ENCODE measurements at regions not wholly inside any gene's neighbourhood (a gene's known extent, or its start where the extent isn't known, plus 50 kb on each side); places are given as distances from the start of the nearest gene placed in this dataset.

GRCh38 chr12:97299847-97300246 is 162.8 kb upstream of the RMST start:
- Histone ChIP-seq H3K27me3 (ENCODE audit: insufficient read depth, low read length) (no peaks in the 10 kb centered on the region), H3K4me1 (ENCODE audit: insufficient read depth, low read length, severe bottlenecking) (no peaks in the 10 kb centered on the region), H3K79me2 (ENCODE audit: insufficient read depth, low read length) (no peaks in the 10 kb centered on the region), H3K9ac (ENCODE audit: low read length) (no peak overlapping the region), H3K4me2 (ENCODE audit: low read length) (no peak overlapping the region), H3K27ac (ENCODE audit: low read depth, low read length, poor library complexity, severe bottlenecking) (no peak overlapping the region), H3K36me3 (ENCODE audit: insufficient read depth, low read length) (no peaks in the 10 kb centered on the region), H4K20me1 (ENCODE audit: insufficient read depth, low read length) (no peaks in the 10 kb centered on the region), H3K4me3 (ENCODE audit: low read depth, low read length, poor library complexity, severe bottlenecking) (no peak overlapping the region), H3F3A (ENCODE audit: insufficient read depth, low read length) (no peaks in the 10 kb centered on the region), H2AFZ (ENCODE audit: low read length) (no peak overlapping the region), H3K9me2 (ENCODE audit: low read depth, low read length) (no peaks in the 10 kb centered on the region), H3K9me3 (ENCODE audit: low read length) (no peaks in the 10 kb centered on the region)
- TF ChIP-seq EZH2 (IDR thresholded peaks at IDR 0.05; ENCODE audit: borderline replicate concordance, low read length) (no peak), CTCF (IDR thresholded peaks at IDR 0.05; ENCODE audit: low read length) (no peak)

- H3K4me3 ChIP-seq (ENCODE audit: low read depth, low read length, poor library complexity, severe bottlenecking) = no peak overlapping the region
- no peaks in the 10 kb centered on the region for H3K27me3 ChIP-seq (ENCODE audit: insufficient read depth, low read length)
- no peak overlapping the region for H3K4me2 ChIP-seq (ENCODE audit: low read length)
Measured at GRCh38 chr12:97300431-97300830, 162.2 kb upstream of the RMST start.

GRCh38 chr12:97300891-97301290 is 161.7 kb upstream of the RMST start:
- H3K4me2 ChIP-seq (ENCODE audit: low read length) = no peak overlapping the region
- no peak overlapping the region for H3K9ac ChIP-seq (ENCODE audit: low read length)
- no peaks in the 10 kb centered on the region for H3K9me2 ChIP-seq (ENCODE audit: low read depth, low read length)
- H3K27ac ChIP-seq (ENCODE audit: low read depth, low read length, poor library complexity, severe bottlenecking) = no peak overlapping the region
- H3K4me1 ChIP-seq (ENCODE audit: insufficient read depth, low read length, severe bottlenecking) = peaks cover 5% of the 10 kb centered on the region
- H3K79me2 ChIP-seq (ENCODE audit: insufficient read depth, low read length) = no peaks in the 10 kb centered on the region
- no peaks in the 10 kb centered on the region for H3F3A ChIP-seq (ENCODE audit: insufficient read depth, low read length)
- no peak overlapping the region for H2AFZ ChIP-seq (ENCODE audit: low read length)
- H3K4me3 ChIP-seq (ENCODE audit: low read depth, low read length, poor library complexity, severe bottlenecking) = no peak overlapping the region
- H3K27me3 ChIP-seq (ENCODE audit: insufficient read depth, low read length) = no peaks in the 10 kb centered on the region
- no peaks in the 10 kb centered on the region for H4K20me1 ChIP-seq (ENCODE audit: insufficient read depth, low read length)
- TF ChIP-seq EZH2 (IDR thresholded peaks at IDR 0.05; ENCODE audit: borderline replicate concordance, low read length) (no peak), CTCF (IDR thresholded peaks at IDR 0.05; ENCODE audit: low read length) (no peak)
- no peaks in the 10 kb centered on the region for H3K9me3 ChIP-seq (ENCODE audit: low read length)
- no peaks in the 10 kb centered on the region for H3K36me3 ChIP-seq (ENCODE audit: insufficient read depth, low read length)

More at GRCh38 chr12:97300431-97300830, 162.2 kb upstream of the RMST start:
- H3K9me2 ChIP-seq (ENCODE audit: low read depth, low read length) = no peaks in the 10 kb centered on the region
- H3K79me2 ChIP-seq (ENCODE audit: insufficient read depth, low read length) = no peaks in the 10 kb centered on the region
- H2AFZ ChIP-seq (ENCODE audit: low read length) = no peak overlapping the region
- no peak overlapping the region for H3K27ac ChIP-seq (ENCODE audit: low read depth, low read length, poor library complexity, severe bottlenecking)
- H3K4me1 ChIP-seq (ENCODE audit: insufficient read depth, low read length, severe bottlenecking) = peaks cover under 1% of the 10 kb centered on the region
- H3K36me3 ChIP-seq (ENCODE audit: insufficient read depth, low read length) = no peaks in the 10 kb centered on the region
- no peaks in the 10 kb centered on the region for H3K9me3 ChIP-seq (ENCODE audit: low read length)
- H3F3A ChIP-seq (ENCODE audit: insufficient read depth, low read length) = no peaks in the 10 kb centered on the region
- TF ChIP-seq CTCF (IDR thresholded peaks at IDR 0.05; ENCODE audit: low read length) (no peak), EZH2 (IDR thresholded peaks at IDR 0.05; ENCODE audit: borderline replicate concordance, low read length) (no peak)
- no peak overlapping the region for H3K9ac ChIP-seq (ENCODE audit: low read length)
- no peaks in the 10 kb centered on the region for H4K20me1 ChIP-seq (ENCODE audit: insufficient read depth, low read length)
